Esophagus squamous epithelium (tissue), 5 donors: ENCODE measurements at regions not wholly inside any gene's neighbourhood (a gene's known extent, or its start where the extent isn't known, plus 50 kb on each side); places are given as distances from the start of the nearest gene placed in this dataset.

ENCODE experiments used
- DNase-seq: peaks from one replicate; lab custom pipeline; 2025; lab: John Stamatoyannopoulos, UW
- H3K27ac ChIP-seq, 4 donors: fragments of 200-600 bp; sonication (generic); one replicate each; pipeline ENCODE4 v1.5.1; 2016 to 2019; ENCODE audit warnings: mild to moderate bottlenecking in 1 of 4
- H3K27me3 ChIP-seq, 4 donors: fragments of 200-600 bp; sonication (generic); 1 replicate in 3 of 4; 2 replicates in 1 of 4; pipeline versions ENCODE4 v1.5.1 to v1.6.0; 2017 to 2021; ENCODE audit warnings: antibody characterized with exemption in 1 of 4
- H3K36me3 ChIP-seq, 3 donors: fragments of 200-600 bp; sonication (generic); one replicate each; pipeline ENCODE4 v1.5.1; 2016 to 2019
- H3K4me1 ChIP-seq, 3 donors: fragments of 200-600 bp; sonication (generic); one replicate each; pipeline ENCODE4 v1.5.1; 2017 to 2019
- H3K4me3 ChIP-seq, 4 donors: fragments of 200-600 bp; sonication (generic); 1 replicate in 3 of 4; 2 replicates in 1 of 4; pipeline ENCODE4 v1.5.1; 2016 to 2019; ENCODE audit warnings: mild to moderate bottlenecking in 2 of 4, moderate library complexity in 1 of 4
- H3K9me3 ChIP-seq, 3 donors: fragments of 200-600 bp; sonication (generic); one replicate each; pipeline ENCODE4 v1.5.1; 2016 to 2019
- CTCF ChIP-seq, 6 experiments: fragments of 450-650 bp in 4 of 6; fragments of 200-600 bp in 2 of 6; sonication (generic) in 2 of 6; IDR thresholded peaks; one replicate each; pipeline ENCODE4 v1.5.1; 2016 to 2019; ENCODE audit warnings: antibody characterized with exemption in 6 of 6, mild to moderate bottlenecking in 4 of 6, moderate library complexity in 4 of 6
- POLR2A ChIP-seq, 4 donors: fragments of 450-650 bp; IDR thresholded peaks; one replicate each; pipeline ENCODE4 v1.6.1; 2017; ENCODE audit warnings: antibody characterized with exemption in 4 of 4, mild to moderate bottlenecking in 4 of 4, moderate library complexity in 3 of 4
- WGBS, 2 donors: methylation state at CpG; one replicate each; pipeline ENCODE4 v1.1.5; 2018; 5-methylcytosine and 5-hydroxymethylcytosine counted together
- intact Hi-C: fragments of 100-400 bp; cut with DNase I; formaldehyde crosslinking; loops from one replicate; pipeline ENCODE4 v1.15.0; 2022
- donor health status: DM: yes; HTN: yes; CAD: no.

GRCh38 chr4:24126776-24127175, 236.9 kb upstream of the PPARGC1A start:
- H3K27ac ChIP-seq: no peak overlapping the region
- TF ChIP-seq POLR2A (IDR thresholded peaks at IDR 0.05): no peak
- no peak for TF ChIP-seq CTCF (IDR thresholded peaks at IDR 0.05)
- 62 to 97% methylated on average over 5 of the region's 5 CpGs for WGBS, 2 donors
- DNase-seq: no peak
- no peaks in the 10 kb centered on the region for H3K9me3 ChIP-seq
- intact Hi-C loops: no loop called here
- no peaks in the 10 kb centered on the region for H3K4me1 ChIP-seq
- H3K4me3 ChIP-seq: no peak overlapping the region
- no peaks in the 10 kb centered on the region for H3K36me3 ChIP-seq
- H3K27me3 ChIP-seq: no peaks in the 10 kb centered on the region

GRCh38 chr4:24121395-24122175, 231.7 kb upstream of the PPARGC1A start:
- no peak for DNase-seq
- WGBS, 2 donors: 74 to 77% methylated on average over 14 to 15 of the region's 15 CpGs
- no peaks in the 10 kb centered on the region for H3K4me1 ChIP-seq
- H3K36me3 ChIP-seq: no peaks in the 10 kb centered on the region
- TF ChIP-seq CTCF (IDR thresholded peaks at IDR 0.05) (no peak), POLR2A (IDR thresholded peaks at IDR 0.05) (no peak)
- H3K27ac ChIP-seq: no peak overlapping the region
- no peaks in the 10 kb centered on the region for H3K9me3 ChIP-seq
- intact Hi-C loops: no loop called here
- H3K27me3 ChIP-seq: no peaks in the 10 kb centered on the region
- H3K4me3 ChIP-seq: no peak overlapping the region

- Histone ChIP-seq H3K4me3 (no peak overlapping the region), H3K4me1 (no peaks in the 10 kb centered on the region), H3K27me3 (no peaks in the 10 kb centered on the region), H3K36me3 (no peaks in the 10 kb centered on the region), H3K9me3 (no peaks in the 10 kb centered on the region), H3K27ac (no peak overlapping the region)
- DNase-seq: no peak
- TF ChIP-seq CTCF (IDR thresholded peaks at IDR 0.05) (no peak), POLR2A (IDR thresholded peaks at IDR 0.05) (no peak)
- 50 to 65% methylated on average over 6 to 8 of the region's 8 CpGs for WGBS, 2 donors
- intact Hi-C loops: no loop called here
Measured at GRCh38 chr4:24117975-24118374, 228.1 kb upstream of the PPARGC1A start.

GRCh38 chr4:24116107-24116506, 226.3 kb upstream of the PPARGC1A start:
- no peak overlapping the region for H3K27ac ChIP-seq
- no peak overlapping the region for H3K4me3 ChIP-seq
- intact Hi-C loops: no loop called here
- H3K27me3 ChIP-seq: no peaks in the 10 kb centered on the region
- TF ChIP-seq POLR2A (IDR thresholded peaks at IDR 0.05): no peak
- no peak for TF ChIP-seq CTCF (IDR thresholded peaks at IDR 0.05)
- H3K4me1 ChIP-seq: no peaks in the 10 kb centered on the region
- H3K9me3 ChIP-seq: no peaks in the 10 kb centered on the region
- 59 to 62% methylated on average over 3 of the region's 3 CpGs for WGBS, 2 donors
- no peak for DNase-seq
- no peaks in the 10 kb centered on the region for H3K36me3 ChIP-seq

- intact Hi-C loops: no loop called here
- WGBS, 2 donors: 82 to 85% methylated on average over 8 of the region's 8 CpGs
Measured at GRCh38 chr4:24114919-24115500, 225.2 kb upstream of the PPARGC1A start.

More at GRCh38 chr4:24114919-24115500, 225.2 kb upstream of the PPARGC1A start:
- TF ChIP-seq POLR2A (IDR thresholded peaks at IDR 0.05): no peak
- H3K27me3 ChIP-seq: no peaks in the 10 kb centered on the region
- no peak for DNase-seq
- no peak overlapping the region for H3K27ac ChIP-seq
- H3K4me3 ChIP-seq: no peak overlapping the region
- no peaks in the 10 kb centered on the region for H3K36me3 ChIP-seq
- H3K4me1 ChIP-seq: no peaks in the 10 kb centered on the region
- no peaks in the 10 kb centered on the region for H3K9me3 ChIP-seq
